H9 (cell line): ENCODE measurements at regions not wholly inside any gene's neighbourhood (a gene's known extent, or its start where the extent isn't known, plus 50 kb on each side); places are given as distances from the start of the nearest gene placed in this dataset.

Experiments used
- DNase-seq: peaks from one replicate; pipeline ENCODE4 v3.0.0-alpha.2; 2017
- H2AFZ ChIP-seq: one replicate; pipeline ENCODE4 v1.6.1; 2013; ENCODE audit warnings: mild to moderate bottlenecking, low read length, control low read depth, moderate library complexity
- H2AK5ac ChIP-seq: 2 replicates; pipeline ENCODE4 v1.6.1; 2013; ENCODE audit warnings: low read length, control low read depth, mixed read lengths; ENCODE audit not compliant: insufficient read length
- H2BK120ac ChIP-seq: one replicate; pipeline ENCODE4 v1.6.1; 2013; ENCODE audit warnings: low read depth, mild to moderate bottlenecking, low read length, control low read depth, inconsistent platforms; ENCODE audit not compliant: poor library complexity, severe bottlenecking
- H2BK12ac ChIP-seq: 2 replicates; pipeline ENCODE4 v1.6.1; 2013; ENCODE audit warnings: low read length, control low read depth, mixed read lengths, low read depth; ENCODE audit not compliant: insufficient read length
- H2BK15ac ChIP-seq: 2 replicates; pipeline ENCODE4 v1.6.1; 2013; ENCODE audit warnings: low read depth, low read length, control low read depth
- H2BK20ac ChIP-seq: one replicate; pipeline ENCODE4 v1.6.1; 2013; ENCODE audit warnings: low read depth, mild to moderate bottlenecking, low read length, control low read depth, inconsistent platforms; ENCODE audit not compliant: poor library complexity, severe bottlenecking
- H2BK5ac ChIP-seq: 2 replicates; pipeline ENCODE4 v1.6.1; 2013; ENCODE audit warnings: low read length, control low read depth, mixed read lengths; ENCODE audit not compliant: insufficient read length
- H3K14ac ChIP-seq: 2 replicates; pipeline ENCODE4 v1.6.1; 2013; ENCODE audit warnings: low read length, control low read depth; ENCODE audit not compliant: insufficient read depth
- H3K18ac ChIP-seq: 2 replicates; pipeline ENCODE4 v1.6.1; 2013; ENCODE audit warnings: low read depth, mild to moderate bottlenecking, mixed read lengths, low read length, control low read depth; ENCODE audit not compliant: insufficient read length
- H3K23ac ChIP-seq: 2 replicates; pipeline ENCODE4 v1.6.1; 2013; ENCODE audit warnings: low read length, control low read depth, mixed read lengths, low read depth; ENCODE audit not compliant: insufficient read length
- H3K23me2 ChIP-seq: 2 replicates; pipeline ENCODE4 v1.6.1; 2013; ENCODE audit warnings: low read depth, mild to moderate bottlenecking, mixed read lengths, low read length, control low read depth; ENCODE audit not compliant: insufficient read length, poor library complexity, severe bottlenecking
- H3K27ac ChIP-seq: 2 replicates; pipeline ENCODE4 v1.5.1; 2013; ENCODE audit warnings: low read length, control low read depth, mixed read lengths, low read depth; ENCODE audit not compliant: insufficient read length
- H3K27me3 ChIP-seq: 2 replicates; pipeline ENCODE4 v1.6.1; 2013; ENCODE audit warnings: low read length, control low read depth, inconsistent platforms; ENCODE audit not compliant: insufficient read depth
- H3K4ac ChIP-seq: 2 replicates; pipeline ENCODE4 v1.6.1; 2013; ENCODE audit warnings: low read depth, mild to moderate bottlenecking, control low read depth, inconsistent platforms, low read length, moderate library complexity
- H3K4me1 ChIP-seq: 2 replicates; pipeline ENCODE4 v1.6.1; 2013; ENCODE audit warnings: low read length, control low read depth, inconsistent platforms; ENCODE audit not compliant: insufficient read depth
- H3K4me2 ChIP-seq: 2 replicates; pipeline ENCODE4 v1.6.1; 2013; ENCODE audit warnings: low read length, control low read depth, mixed read lengths; ENCODE audit not compliant: insufficient read length, insufficient read depth
- H3K56ac ChIP-seq: 2 replicates; pipeline ENCODE4 v1.6.1; 2013; ENCODE audit warnings: low read depth, mild to moderate bottlenecking, mixed read lengths, low read length, control low read depth; ENCODE audit not compliant: insufficient read length
- H3K79me1 ChIP-seq: 2 replicates; pipeline ENCODE4 v1.6.1; 2013; ENCODE audit warnings: low read depth, mild to moderate bottlenecking, moderate library complexity, low read length, control low read depth, inconsistent platforms; ENCODE audit not compliant: insufficient read depth, poor library complexity, severe bottlenecking
- H3K79me2 ChIP-seq: 2 replicates; pipeline ENCODE4 v1.6.1; 2013; ENCODE audit warnings: low read length, control low read depth, inconsistent platforms; ENCODE audit not compliant: insufficient read depth
- H3K9ac ChIP-seq: 2 replicates; pipeline ENCODE4 v1.6.1; 2013; ENCODE audit warnings: low read length, control low read depth, mixed read lengths; ENCODE audit not compliant: insufficient read length; ENCODE audit errors: extremely low read depth
- H3K9me3 ChIP-seq: one replicate; pipeline ENCODE4 v1.6.1; 2013; ENCODE audit warnings: low read depth, low read length, inconsistent platforms; ENCODE audit not compliant: control insufficient read depth
- H3T11ph ChIP-seq: one replicate; pipeline ENCODE4 v1.6.1; 2013; ENCODE audit warnings: mild to moderate bottlenecking, low read length, control low read depth, inconsistent platforms
- H4K20me1 ChIP-seq: one replicate; pipeline ENCODE4 v1.6.1; 2013; ENCODE audit not compliant: control insufficient read depth, insufficient read length, insufficient read depth
- H4K5ac ChIP-seq: 2 replicates; pipeline ENCODE4 v1.6.1; 2013; ENCODE audit warnings: low read depth, mild to moderate bottlenecking, mixed read lengths, low read length, control low read depth; ENCODE audit not compliant: insufficient read length
- H4K8ac ChIP-seq: replicated peaks from 2 replicates; pipeline ENCODE4 v1.6.1; 2013; ENCODE audit warnings: low read length, control low read depth, mixed read lengths, low read depth; ENCODE audit not compliant: insufficient read length
- H4K91ac ChIP-seq: 2 replicates; pipeline ENCODE4 v1.6.1; 2013; ENCODE audit warnings: low read depth, mild to moderate bottlenecking, moderate library complexity, mixed read lengths, low read length, control low read depth; ENCODE audit not compliant: insufficient read length
- H3K27ac Mint-ChIP-seq, 3 experiments: 2 replicates in 2 of 3; 3 replicates in 1 of 3; pipeline ENCODE4 v1.8.0; 2020 to 2021; ENCODE audit warnings: mixed read lengths in 3 of 3, mild to moderate bottlenecking in 1 of 3, moderate library complexity in 1 of 3
- H3K27me3 Mint-ChIP-seq: 2 replicates; pipeline ENCODE4 v1.8.0; 2021; ENCODE audit warnings: low read depth, mild to moderate bottlenecking, moderate library complexity, mixed read lengths
- H3K36me3 Mint-ChIP-seq, 3 experiments: 2 replicates in 2 of 3; 3 replicates in 1 of 3; pipeline ENCODE4 v1.8.0; 2020 to 2021; ENCODE audit warnings: low read depth in 3 of 3, mixed read lengths in 3 of 3; ENCODE audit not compliant: insufficient read depth in 1 of 3
- H3K4me1 Mint-ChIP-seq, 2 experiments: 2 replicates each; pipeline ENCODE4 v1.8.0; 2020; ENCODE audit warnings: mixed read lengths in 2 of 2
- H3K4me3 Mint-ChIP-seq, 2 experiments: 2 replicates in 1 of 2; 3 replicates in 1 of 2; pipeline ENCODE4 v1.8.0; 2020 to 2021; ENCODE audit warnings: mild to moderate bottlenecking in 2 of 2, mixed read lengths in 2 of 2, moderate library complexity in 1 of 2
- H3K9me3 Mint-ChIP-seq, 2 experiments: 2 replicates in 1 of 2; 3 replicates in 1 of 2; pipeline ENCODE4 v1.8.0; 2020; ENCODE audit warnings: mild to moderate bottlenecking in 2 of 2, mixed read lengths in 2 of 2, moderate library complexity in 1 of 2
- TF ChIP-seq, protein P1 (sequence below): fragments of 200-600 bp; sonication (generic); conservative IDR thresholded peaks from 3 replicates; pipeline ENCODE4 v1.8.0; 2021; ENCODE audit warnings: antibody characterized with exemption, mild to moderate bottlenecking

DNA sequence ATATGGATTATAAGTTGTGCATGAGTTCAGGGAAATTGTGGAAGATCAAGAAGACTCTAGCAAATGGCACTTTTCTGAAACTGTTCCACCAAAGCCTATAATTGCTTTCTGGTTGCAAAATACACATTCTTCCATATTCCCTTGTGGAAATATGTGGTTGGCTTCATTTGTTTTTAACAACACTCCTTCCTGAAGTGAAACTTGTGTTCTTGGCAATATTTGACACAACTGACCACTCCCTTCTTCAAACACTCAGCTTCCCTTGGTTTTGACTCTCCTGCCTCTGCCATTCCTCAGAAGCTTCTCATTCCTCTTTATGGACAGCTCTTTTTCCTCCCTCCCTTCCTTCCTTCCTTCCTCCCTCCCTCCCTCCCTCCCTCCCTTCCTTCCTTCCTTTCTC, 192.3 kb downstream of the PMAIP1 start:
- Histone ChIP-seq H3K27ac (no peak overlapping the region), H3K23me2 (no peaks in the 10 kb centered on the region), H3K27me3 (no peaks in the 10 kb centered on the region), H3K4me1 (no peaks in the 10 kb centered on the region), H3K4me2 (no peak overlapping the region), H3K9me3 (no peaks in the 10 kb centered on the region), H2BK15ac (no peak overlapping the region), H2BK20ac (no peak overlapping the region), H3K18ac (no peak overlapping the region), H3K9ac (no peak overlapping the region), H2AK5ac (no peak overlapping the region), H4K91ac (no peak overlapping the region), H2BK120ac (no peak overlapping the region), H4K8ac (no peak overlapping the region), H4K20me1 (no peaks in the 10 kb centered on the region), H3K4ac (no peak overlapping the region), H3K79me2 (no peaks in the 10 kb centered on the region), H3T11ph (no peak overlapping the region), H4K5ac (no peak overlapping the region), H3K56ac (no peak overlapping the region), H3K23ac (no peak overlapping the region), H2AFZ (no peak overlapping the region), H3K14ac (no peak overlapping the region), H2BK5ac (no peak overlapping the region), H2BK12ac (no peak overlapping the region), H3K79me1 (no peaks in the 10 kb centered on the region)
- no peaks in the 10 kb centered on the region for H3K4me1 Mint-ChIP-seq
- H3K27ac Mint-ChIP-seq = no peak overlapping the region
- no peak overlapping the region for H3K4me3 Mint-ChIP-seq
- H3K27me3 Mint-ChIP-seq = no peaks in the 10 kb centered on the region
- peaks cover 0 to 6% (median 2%) of the 10 kb centered on the region in 3 experiments; a peak in 4 of 7 replicates for H3K36me3 Mint-ChIP-seq
- DNase-seq = no peak
- TF ChIP-seq, protein P1, sequence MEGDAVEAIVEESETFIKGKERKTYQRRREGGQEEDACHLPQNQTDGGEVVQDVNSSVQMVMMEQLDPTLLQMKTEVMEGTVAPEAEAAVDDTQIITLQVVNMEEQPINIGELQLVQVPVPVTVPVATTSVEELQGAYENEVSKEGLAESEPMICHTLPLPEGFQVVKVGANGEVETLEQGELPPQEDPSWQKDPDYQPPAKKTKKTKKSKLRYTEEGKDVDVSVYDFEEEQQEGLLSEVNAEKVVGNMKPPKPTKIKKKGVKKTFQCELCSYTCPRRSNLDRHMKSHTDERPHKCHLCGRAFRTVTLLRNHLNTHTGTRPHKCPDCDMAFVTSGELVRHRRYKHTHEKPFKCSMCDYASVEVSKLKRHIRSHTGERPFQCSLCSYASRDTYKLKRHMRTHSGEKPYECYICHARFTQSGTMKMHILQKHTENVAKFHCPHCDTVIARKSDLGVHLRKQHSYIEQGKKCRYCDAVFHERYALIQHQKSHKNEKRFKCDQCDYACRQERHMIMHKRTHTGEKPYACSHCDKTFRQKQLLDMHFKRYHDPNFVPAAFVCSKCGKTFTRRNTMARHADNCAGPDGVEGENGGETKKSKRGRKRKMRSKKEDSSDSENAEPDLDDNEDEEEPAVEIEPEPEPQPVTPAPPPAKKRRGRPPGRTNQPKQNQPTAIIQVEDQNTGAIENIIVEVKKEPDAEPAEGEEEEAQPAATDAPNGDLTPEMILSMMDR = no peak
- peaks cover 5 to 7% of the 10 kb centered on the region in 2 experiments for H3K9me3 Mint-ChIP-seq
